ENCODE measurements at regions not wholly inside any gene's neighbourhood (a gene's known extent, or its start where the extent isn't known, plus 50 kb on each side); places are given as distances from the start of the nearest gene placed in this dataset.

GRCh38 chr12:80040075-80040738 is 59.1 kb upstream of the OTOGL start:
- TF ChIP-seq MAX (IDR thresholded peaks at IDR 0.05; ENCODE audit: low read depth) (no peak), ELF1 (IDR thresholded peaks at IDR 0.05) (no peak)
